ENCODE measurements at regions not wholly inside any gene's neighbourhood (a gene's known extent, or its start where the extent isn't known, plus 50 kb on each side); places are given as distances from the start of the nearest gene placed in this dataset.

DNA sequence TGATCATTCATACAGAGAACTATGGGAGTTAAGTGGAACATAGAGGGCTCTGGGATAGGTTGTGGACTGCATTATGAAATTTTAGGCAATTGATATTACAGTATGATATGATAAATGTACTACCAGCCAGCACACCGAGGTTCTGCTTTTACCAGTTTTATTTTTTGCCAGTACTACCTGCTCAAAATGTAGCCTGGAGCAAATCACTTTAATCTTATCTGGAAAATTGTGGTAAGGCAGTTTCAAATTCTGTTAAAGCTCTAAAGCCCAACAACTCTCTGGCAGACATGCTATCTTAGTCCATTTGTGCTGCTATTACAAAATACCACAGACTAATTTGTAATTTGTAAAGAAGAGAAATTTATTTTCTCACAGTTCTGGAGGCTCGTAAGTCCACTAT lies 474.9 kb upstream of the CWC22 start:
- no peak for TF ChIP-seq CTCF (IDR thresholded peaks at IDR 0.05; ENCODE audit: insufficient read depth, low read length, poor library complexity, severe bottlenecking)
- TF ChIP-seq EZH2phosphoT487 (conservative IDR thresholded peaks at IDR 0.05; ENCODE audit: low read length), result no peak

Measured in SU-DHL-6 (cell line).